ENCODE measurements at regions not wholly inside any gene's neighbourhood (a gene's known extent, or its start where the extent isn't known, plus 50 kb on each side); places are given as distances from the start of the nearest gene placed in this dataset.

GRCh38 chr2:128524183-128524582 lies 205.5 kb upstream of the HS6ST1 start:
- no peak overlapping the region for H3K27ac ChIP-seq
- H3K4me1 ChIP-seq (replicated peaks) = no peaks in the 10 kb centered on the region
- 77% methylated on average over 6 of the region's 6 CpGs for WGBS
- intact Hi-C loops (cut with DNase I) = no loop called here
- no peak overlapping the region for H3K4me3 ChIP-seq
- DNase-seq (ENCODE audit: low spot score) = no peak
- no peak for TF ChIP-seq POLR2A (IDR thresholded peaks at IDR 0.05)
- TF ChIP-seq, protein P1, sequence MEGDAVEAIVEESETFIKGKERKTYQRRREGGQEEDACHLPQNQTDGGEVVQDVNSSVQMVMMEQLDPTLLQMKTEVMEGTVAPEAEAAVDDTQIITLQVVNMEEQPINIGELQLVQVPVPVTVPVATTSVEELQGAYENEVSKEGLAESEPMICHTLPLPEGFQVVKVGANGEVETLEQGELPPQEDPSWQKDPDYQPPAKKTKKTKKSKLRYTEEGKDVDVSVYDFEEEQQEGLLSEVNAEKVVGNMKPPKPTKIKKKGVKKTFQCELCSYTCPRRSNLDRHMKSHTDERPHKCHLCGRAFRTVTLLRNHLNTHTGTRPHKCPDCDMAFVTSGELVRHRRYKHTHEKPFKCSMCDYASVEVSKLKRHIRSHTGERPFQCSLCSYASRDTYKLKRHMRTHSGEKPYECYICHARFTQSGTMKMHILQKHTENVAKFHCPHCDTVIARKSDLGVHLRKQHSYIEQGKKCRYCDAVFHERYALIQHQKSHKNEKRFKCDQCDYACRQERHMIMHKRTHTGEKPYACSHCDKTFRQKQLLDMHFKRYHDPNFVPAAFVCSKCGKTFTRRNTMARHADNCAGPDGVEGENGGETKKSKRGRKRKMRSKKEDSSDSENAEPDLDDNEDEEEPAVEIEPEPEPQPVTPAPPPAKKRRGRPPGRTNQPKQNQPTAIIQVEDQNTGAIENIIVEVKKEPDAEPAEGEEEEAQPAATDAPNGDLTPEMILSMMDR (IDR thresholded peaks at IDR 0.05) = no peak
- no peak for TF ChIP-seq POLR2AphosphoS5 (IDR thresholded peaks at IDR 0.05)
- no peaks in the 10 kb centered on the region for H3K9me3 ChIP-seq
- no peaks in the 10 kb centered on the region for H3K36me3 ChIP-seq
- no peaks in the 10 kb centered on the region for H3K27me3 ChIP-seq (replicated peaks; ENCODE audit: insufficient read depth)

DNA sequence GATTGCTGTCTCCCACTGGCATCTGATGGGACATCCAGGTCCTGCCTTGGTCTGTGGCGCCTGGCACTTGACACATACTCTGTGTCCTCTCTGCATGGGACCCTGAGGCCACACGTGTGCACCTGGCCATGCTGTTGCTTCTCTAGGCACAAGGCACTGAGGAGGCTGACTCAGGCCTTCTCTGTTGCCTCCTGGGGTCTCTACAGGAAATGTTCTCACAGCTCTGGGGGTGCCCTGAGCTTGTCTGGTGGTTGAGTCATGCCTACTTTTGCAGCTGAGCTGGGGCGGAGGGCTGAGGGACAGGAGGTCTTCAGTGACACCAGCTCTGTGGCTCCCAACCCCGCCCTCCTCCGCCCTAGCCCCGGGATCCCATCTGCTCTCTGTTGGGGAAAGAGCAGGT lies 207.0 kb upstream of the HS6ST1 start:
- TF ChIP-seq, protein P1 (IDR thresholded peaks at IDR 0.05) = no peak
- TF ChIP-seq POLR2AphosphoS5 (IDR thresholded peaks at IDR 0.05) (no peak), POLR2A (IDR thresholded peaks at IDR 0.05) (no peak)
- Histone ChIP-seq H3K36me3 (no peaks in the 10 kb centered on the region), H3K27me3 (replicated peaks; ENCODE audit: insufficient read depth) (no peaks in the 10 kb centered on the region), H3K27ac (no peak overlapping the region), H3K4me3 (no peak overlapping the region), H3K9me3 (no peaks in the 10 kb centered on the region), H3K4me1 (replicated peaks) (no peaks in the 10 kb centered on the region)
- intact Hi-C loops (cut with DNase I) = no loop called here
- 94% methylated on average over 6 of the region's 6 CpGs for WGBS
- no peak for DNase-seq (ENCODE audit: low spot score)

- no peaks in the 10 kb centered on the region for H3K27me3 ChIP-seq (replicated peaks; ENCODE audit: insufficient read depth)
- 88% methylated on average over 14 of the region's 14 CpGs for WGBS
- intact Hi-C loops (cut with DNase I) = no loop called here
- no peak overlapping the region for H3K4me3 ChIP-seq
- no peaks in the 10 kb centered on the region for H3K9me3 ChIP-seq
- no peaks in the 10 kb centered on the region for H3K36me3 ChIP-seq
- no peaks in the 10 kb centered on the region for H3K4me1 ChIP-seq (replicated peaks)
- DNase-seq (ENCODE audit: low spot score) = no peak
- no peak overlapping the region for H3K27ac ChIP-seq
- TF ChIP-seq POLR2A (IDR thresholded peaks at IDR 0.05) = no peak
- TF ChIP-seq, protein P1 (IDR thresholded peaks at IDR 0.05) = no peak
- no peak for TF ChIP-seq POLR2AphosphoS5 (IDR thresholded peaks at IDR 0.05)
Observed at GRCh38 chr2:128526455-128526976, 207.8 kb upstream of the HS6ST1 start.

DNA sequence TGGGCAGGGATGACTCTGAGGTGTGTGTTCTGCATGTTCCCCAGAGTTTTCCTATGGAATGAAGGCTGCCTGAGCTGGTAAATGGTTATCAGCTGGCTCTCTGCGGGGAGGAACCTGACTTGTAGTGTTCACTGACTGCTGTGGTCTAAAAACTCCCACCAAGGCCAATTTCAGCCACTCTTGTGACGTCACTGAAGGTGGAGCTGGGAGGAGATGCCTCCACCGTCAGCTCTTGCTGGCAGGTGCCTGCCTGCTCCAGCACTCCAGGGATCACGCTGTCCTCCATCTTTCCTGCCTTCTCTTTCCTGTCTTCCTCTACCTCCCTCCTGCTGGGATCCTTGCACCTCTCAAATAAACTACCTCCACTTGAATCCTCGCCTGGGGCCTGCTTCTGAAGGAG lies 209.5 kb upstream of the HS6ST1 start:
- Histone ChIP-seq H3K27me3 (replicated peaks; ENCODE audit: insufficient read depth) (no peaks in the 10 kb centered on the region), H3K36me3 (no peaks in the 10 kb centered on the region), H3K4me3 (no peak overlapping the region), H3K27ac (no peak overlapping the region), H3K9me3 (no peaks in the 10 kb centered on the region), H3K4me1 (replicated peaks) (no peaks in the 10 kb centered on the region)
- TF ChIP-seq POLR2A (IDR thresholded peaks at IDR 0.05) = no peak
- TF ChIP-seq POLR2AphosphoS5 (IDR thresholded peaks at IDR 0.05) = no peak
- TF ChIP-seq, protein P1 (IDR thresholded peaks at IDR 0.05) = no peak
- intact Hi-C loops (cut with DNase I) = no loop called here
- 92% methylated on average over 5 of the region's 5 CpGs for WGBS
- DNase-seq (ENCODE audit: low spot score) = no peak

DNA sequence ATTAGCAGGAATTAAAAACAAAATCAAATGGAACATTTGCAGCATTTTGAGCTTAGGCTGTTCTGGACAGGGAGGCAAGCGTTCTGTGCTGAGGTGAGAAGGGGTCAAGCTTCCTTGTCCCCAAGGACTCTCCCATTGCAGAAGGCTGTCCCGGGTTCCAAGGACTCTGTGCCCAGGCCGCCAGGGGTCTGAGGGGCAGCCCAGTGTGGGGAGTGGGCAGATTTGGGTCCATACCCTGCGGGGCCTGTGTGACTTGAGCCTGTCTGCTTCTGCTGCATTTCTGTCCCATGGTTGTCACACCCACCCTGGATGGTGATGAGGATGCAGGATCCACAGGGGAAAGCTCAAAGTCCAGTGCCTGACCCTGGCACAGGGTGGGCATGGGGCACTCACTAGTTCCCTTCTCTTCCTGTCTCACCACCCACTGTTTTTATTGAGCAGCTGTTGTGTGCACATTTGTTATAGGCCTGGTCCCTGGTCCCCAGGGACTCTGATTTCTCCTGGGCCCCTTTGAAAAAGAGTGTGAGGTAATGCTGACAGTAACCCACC lies 211.4 kb upstream of the HS6ST1 start:
- H3K27ac ChIP-seq = no peak overlapping the region
- H3K4me1 ChIP-seq (replicated peaks) = no peaks in the 10 kb centered on the region
- intact Hi-C loops (cut with DNase I) = loop anchor here (5.0 kb wide), 1 partner anchor 208 kb away; no protein-coding TSS in a partner anchor
- no peaks in the 10 kb centered on the region for H3K27me3 ChIP-seq (replicated peaks; ENCODE audit: insufficient read depth)
- H3K9me3 ChIP-seq = no peaks in the 10 kb centered on the region
- H3K36me3 ChIP-seq = no peaks in the 10 kb centered on the region
- no peak overlapping the region for H3K4me3 ChIP-seq
- no peak for TF ChIP-seq POLR2A (IDR thresholded peaks at IDR 0.05)
- TF ChIP-seq, protein P1 (IDR thresholded peaks at IDR 0.05) = no peak
- no peak for TF ChIP-seq POLR2AphosphoS5 (IDR thresholded peaks at IDR 0.05)
- no peak for DNase-seq (ENCODE audit: low spot score)
- 69% methylated on average over 4 of the region's 4 CpGs for WGBS

Measured in prostate gland (tissue), 2 donors.